GM13976 (cell line): ENCODE measurements at regions not wholly inside any gene's neighbourhood (a gene's known extent, or its start where the extent isn't known, plus 50 kb on each side); places are given as distances from the start of the nearest gene placed in this dataset.

ENCODE experiments used
- DNase-seq: peaks from one replicate; pipeline ENCODE4 v3.0.0; 2012; ENCODE audit warnings: low spot score
- CTCF ChIP-seq: IDR thresholded peaks from 2 replicates; pipeline ENCODE4 v1.5.1; 2012; ENCODE audit warnings: borderline replicate concordance, mild to moderate bottlenecking; ENCODE audit not compliant: insufficient read depth; ENCODE audit errors: extremely low read depth, missing control alignments, control extremely low read depth
- in situ Hi-C: fragments of 300-500 bp; cut with MboI; formaldehyde crosslinking; loops from one replicate; pipeline ENCODE4 v1.12.0; 2022; ENCODE audit warnings: low sequenced_read_pairs, mixed read lengths, inconsistent platforms; ENCODE audit not compliant: unreplicated experiment

GRCh38 chrX:38878641-38879340 is 77.5 kb downstream of the MID1IP1 start:
- no peak for DNase-seq
- in situ Hi-C loops, result no loop called here
- TF ChIP-seq CTCF, result no peak

GRCh38 chrX:38879631-38880220 is 78.5 kb downstream of the MID1IP1 start:
- no peak for TF ChIP-seq CTCF
- DNase-seq, result no peak
- in situ Hi-C loops, result no loop called here

- in situ Hi-C loops, result no loop called here
- DNase-seq, result no peak
- no peak for TF ChIP-seq CTCF
Measured at GRCh38 chrX:38880296-38880854, 79.1 kb downstream of the MID1IP1 start.

- in situ Hi-C loops, result no loop called here
- DNase-seq, result no peak
Measured at GRCh38 chrX:38881066-38881465, 79.8 kb downstream of the MID1IP1 start.

DNA sequence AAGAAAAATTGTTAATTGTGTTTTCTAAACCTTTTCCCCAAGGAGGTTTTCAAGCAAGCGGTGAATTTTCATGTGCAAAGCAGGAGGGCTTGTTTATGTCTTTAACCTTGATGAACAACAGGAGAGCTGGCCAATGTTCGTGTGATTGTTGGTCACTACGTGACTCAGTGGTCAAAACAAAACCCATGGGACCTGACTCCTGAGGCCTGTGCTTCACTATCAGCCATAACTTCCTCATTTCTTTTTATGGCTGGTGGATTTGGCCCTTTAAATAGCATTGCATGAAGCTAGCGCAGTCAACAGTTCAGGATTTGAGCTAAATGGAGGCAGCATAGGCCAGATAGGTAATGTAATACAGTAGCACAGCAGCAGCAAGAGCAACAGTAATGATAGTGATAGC is 80.5 kb downstream of the MID1IP1 start:
- DNase-seq, result no peak
- TF ChIP-seq CTCF, result no peak
- in situ Hi-C loops, result no loop called here

More at GRCh38 chrX:38881066-38881465, 79.8 kb downstream of the MID1IP1 start:
- no peak for TF ChIP-seq CTCF

DNA sequence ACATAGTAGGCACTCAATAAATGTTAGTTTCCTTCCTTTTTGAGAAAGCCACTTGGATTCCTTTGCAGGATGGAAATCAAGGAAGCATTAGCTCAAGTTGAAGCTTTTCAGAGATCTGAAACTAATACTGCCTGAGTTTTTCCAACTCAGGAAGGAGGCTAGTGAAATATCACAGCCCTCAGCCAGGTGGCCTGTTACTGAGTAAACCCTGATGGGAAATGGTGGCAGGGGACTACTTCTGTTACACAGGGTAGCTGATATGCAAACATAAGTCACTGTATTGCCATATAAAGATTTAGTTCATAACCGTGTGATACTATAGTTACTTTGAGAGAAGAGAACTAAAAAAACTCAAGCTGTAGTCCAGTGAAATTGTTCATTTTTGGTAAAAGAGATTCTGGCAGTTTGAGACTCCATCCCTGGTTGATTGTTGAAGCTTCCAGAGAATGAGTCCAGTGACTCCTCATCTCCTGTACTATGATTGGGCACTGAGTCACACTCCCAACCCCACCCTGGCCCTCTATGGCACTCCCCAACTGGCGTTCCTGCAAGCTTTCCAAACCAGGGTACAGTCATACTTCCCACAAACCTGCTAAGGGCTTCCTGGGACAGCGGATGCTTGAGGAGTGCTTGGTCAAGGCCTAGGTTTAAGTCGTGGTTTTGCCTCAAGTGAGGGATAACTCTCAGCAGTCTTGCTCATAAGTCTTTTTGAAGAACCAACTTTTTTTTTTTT is 81.8 kb downstream of the MID1IP1 start:
- no peak for TF ChIP-seq CTCF
- no peak for DNase-seq
- in situ Hi-C loops, result no loop called here
